Fibroblast of villous mesenchyme (primary cell): ENCODE measurements at regions not wholly inside any gene's neighbourhood (a gene's known extent, or its start where the extent isn't known, plus 50 kb on each side); places are given as distances from the start of the nearest gene placed in this dataset.
A peak's percentile ranks its signal among the peaks of the same experiment; 100 is the strongest.

Experiments
- DNase-seq: peaks from one replicate; pipeline ENCODE4 v3.0.0-alpha.2; 2010; ENCODE audit warnings: low read depth
- H3K4me3 ChIP-seq: 2 replicates; pipeline ENCODE4 v1.5.1; 2011; ENCODE audit warnings: low read depth, mild to moderate bottlenecking, low read length
- CTCF ChIP-seq: IDR thresholded peaks from 2 replicates; pipeline ENCODE4 v1.5.1; 2012; ENCODE audit warnings: low read depth, mild to moderate bottlenecking, low read length; ENCODE audit not compliant: insufficient read depth

GRCh38 chr17:68695659-68696058 lies 94.5 kb upstream of the FAM20A start:
- no peak overlapping the region for H3K4me3 ChIP-seq
- no peak for TF ChIP-seq CTCF
- DNase-seq, result no peak

- no peak for DNase-seq
- no peak for TF ChIP-seq CTCF
- no peak overlapping the region for H3K4me3 ChIP-seq
Observed at GRCh38 chr17:68694791-68695485, 93.8 kb upstream of the FAM20A start.

GRCh38 chr17:68693896-68694295 lies 92.7 kb upstream of the FAM20A start:
- no peak for DNase-seq
- no peak overlapping the region for H3K4me3 ChIP-seq
- TF ChIP-seq CTCF, result no peak

- no peak overlapping the region for H3K4me3 ChIP-seq
- no peak for DNase-seq
Observed at GRCh38 chr17:68693466-68693865, 92.3 kb upstream of the FAM20A start.

GRCh38 chr17:68686108-68686988 lies 85.2 kb upstream of the FAM20A start:
- DNase-seq, result no peak
- H3K4me3 ChIP-seq, result no peak overlapping the region
- no peak for TF ChIP-seq CTCF

More at GRCh38 chr17:68693466-68693865, 92.3 kb upstream of the FAM20A start:
- TF ChIP-seq CTCF, result no peak

- peak; percentile 21 for DNase-seq
- H3K4me3 ChIP-seq, result no peak overlapping the region
- TF ChIP-seq CTCF, result no peak
Observed at GRCh38 chr17:68684949-68685357, 83.8 kb upstream of the FAM20A start.
